GM18498 (cell line): ENCODE measurements at regions not wholly inside any gene's neighbourhood (a gene's known extent, or its start where the extent isn't known, plus 50 kb on each side); places are given as distances from the start of the nearest gene placed in this dataset.
"Not testable (repeated sequence)": the region's sequence is repeated elsewhere in the genome, so short reads cannot be mapped to it uniquely, and the experiment has no call there.

ENCODE experiments used
- ATAC-seq: cut with Tn5 transposase; IDR thresholded peaks from one replicate; pipeline ENCODE4 v1.9.1; 2021; ENCODE audit warnings: mild to moderate bottlenecking, moderate library complexity; ENCODE audit not compliant: unreplicated experiment

DNA sequence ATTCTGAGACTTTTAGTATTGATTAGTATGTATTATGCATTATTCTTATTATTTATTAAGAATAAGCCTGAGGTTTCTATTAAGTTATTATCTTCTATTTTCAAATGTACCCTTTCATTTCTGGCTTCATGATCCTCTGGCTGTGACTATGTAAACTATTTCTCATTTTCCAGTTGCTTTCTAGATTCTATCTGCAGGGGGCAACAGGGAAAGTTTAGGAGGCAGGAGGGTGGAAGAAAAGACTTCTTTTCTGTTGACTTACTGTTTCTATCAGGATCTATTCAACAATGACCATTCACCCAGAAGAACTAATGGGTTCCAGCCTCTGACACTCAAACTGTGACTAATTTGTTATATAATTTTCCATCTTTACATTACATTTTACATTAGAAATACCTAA is 653.4 kb upstream of the FSHR start:
- no peak for ATAC-seq

DNA sequence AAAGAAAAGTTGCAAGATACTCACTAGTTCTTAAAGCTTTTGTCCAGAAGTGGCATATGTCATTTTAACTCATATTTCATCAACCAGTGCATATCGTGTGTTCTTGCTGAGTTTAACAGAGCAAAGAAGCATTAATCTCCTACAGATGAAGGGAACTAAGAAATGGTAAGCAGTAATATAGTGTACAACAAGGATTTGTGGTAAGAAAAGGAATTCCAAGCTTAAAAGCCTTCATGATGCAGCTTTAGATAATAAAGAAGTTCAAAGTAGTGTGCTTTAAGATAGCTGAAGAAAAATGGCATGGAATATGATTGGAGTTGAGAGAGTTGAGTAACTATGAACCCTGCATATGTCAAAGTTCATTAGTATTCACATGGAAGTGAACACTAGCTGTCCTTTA is 649.8 kb upstream of the FSHR start:
- ATAC-seq = no peak

DNA sequence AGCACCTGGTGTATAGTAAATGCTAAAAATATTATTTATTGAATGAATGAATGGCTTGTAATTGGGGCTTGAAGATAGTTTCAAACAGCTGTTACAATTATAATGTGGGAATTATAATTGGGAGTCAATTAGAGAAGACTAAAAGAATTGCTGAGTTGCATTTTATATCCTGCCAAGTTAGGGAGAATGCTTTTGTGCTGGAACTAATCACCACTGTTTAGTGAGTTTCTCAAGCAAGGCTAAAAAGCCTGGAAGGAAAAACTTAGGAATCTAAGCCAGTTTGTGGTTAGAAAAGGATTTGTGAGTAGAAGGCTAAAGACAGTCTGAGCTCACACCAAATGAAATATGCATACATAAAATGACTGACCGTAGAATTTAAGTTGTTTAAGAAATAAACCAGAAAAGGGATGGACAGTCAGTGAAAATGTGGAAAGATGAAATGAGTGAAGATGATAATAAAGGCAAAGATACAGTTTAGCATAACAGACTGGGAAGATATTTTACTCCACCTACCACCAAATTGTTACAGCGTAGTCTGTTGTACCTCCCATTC is 647.7 kb upstream of the FSHR start:
- no peak for ATAC-seq

DNA sequence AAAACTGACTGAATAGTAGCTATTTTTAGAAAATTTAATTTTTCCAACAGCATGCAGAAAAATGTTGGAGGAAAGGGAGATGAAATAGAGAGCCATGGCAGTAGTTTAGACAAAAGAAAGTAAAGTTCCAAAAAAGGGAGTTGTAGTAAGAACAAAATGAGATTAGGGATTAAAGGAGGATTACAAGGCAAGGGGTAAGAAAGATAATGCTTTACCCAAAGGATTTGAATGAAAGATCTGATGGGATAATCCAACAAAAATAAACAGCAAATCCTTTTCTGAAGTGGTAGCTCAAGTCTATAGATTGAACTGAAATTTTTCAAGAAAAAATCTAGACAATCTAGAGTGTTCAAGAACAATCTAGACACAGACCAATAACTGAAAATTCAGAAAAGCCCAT is 644.3 kb upstream of the FSHR start:
- ATAC-seq = no peak

DNA sequence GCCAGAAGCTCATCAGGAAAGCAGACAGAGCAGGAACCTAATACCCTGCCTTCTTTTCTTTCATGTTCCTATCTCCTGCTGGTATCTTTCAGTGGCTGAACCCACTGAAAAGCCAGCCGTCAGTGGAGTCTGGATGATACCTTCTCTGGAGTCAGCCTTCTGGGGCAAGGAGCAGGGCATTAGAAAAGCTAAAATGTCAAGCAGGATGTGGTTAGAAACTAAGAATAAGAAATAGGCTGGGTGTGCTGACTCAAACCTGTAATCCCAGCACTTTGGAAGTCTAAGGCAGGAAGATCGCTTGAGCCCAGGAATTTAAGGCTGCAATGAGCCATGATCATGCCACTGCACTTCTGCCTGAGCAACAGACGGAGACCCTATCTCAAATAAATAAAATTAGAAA is 642.0 kb upstream of the FSHR start:
- no peak for ATAC-seq

DNA sequence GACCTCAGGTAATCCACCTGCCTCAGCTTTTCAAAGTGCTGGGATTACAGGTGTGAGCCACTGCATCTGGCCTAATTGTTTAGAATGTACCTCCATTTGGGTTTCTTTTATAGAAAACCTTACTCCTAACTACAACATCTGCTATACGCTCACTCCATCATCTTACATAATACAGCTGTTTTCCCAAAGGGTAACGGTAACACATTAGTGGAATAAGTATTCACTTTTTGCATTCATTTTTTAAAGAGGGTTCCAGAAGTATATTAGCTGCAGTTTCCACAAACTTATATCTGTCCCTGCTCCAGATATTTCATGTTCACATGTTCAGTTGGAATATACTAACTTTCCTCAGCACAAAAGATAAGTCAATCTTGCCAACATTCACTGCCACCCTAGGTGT is 640.1 kb upstream of the FSHR start:
- no peak for ATAC-seq

DNA sequence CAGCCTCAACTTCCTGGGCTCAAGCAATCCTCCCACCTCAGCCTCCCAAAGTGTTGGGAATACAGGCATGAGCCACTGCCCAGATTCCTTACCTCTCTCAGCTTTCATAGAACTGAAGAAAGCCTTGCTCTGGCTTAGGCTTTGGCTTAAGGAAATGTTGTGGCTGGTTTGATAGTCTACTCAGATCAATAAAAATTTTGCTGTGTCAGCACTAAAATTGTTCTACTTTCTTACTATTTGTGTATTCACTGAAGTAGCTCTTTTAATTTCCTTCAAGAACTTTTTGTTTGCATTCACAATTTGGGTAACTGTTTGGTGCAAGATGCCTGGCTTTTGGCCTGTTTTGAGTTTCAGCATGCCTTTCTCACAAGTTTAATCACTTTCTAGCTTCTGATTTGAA is 634.0 kb upstream of the FSHR start:
- no peak for ATAC-seq

DNA sequence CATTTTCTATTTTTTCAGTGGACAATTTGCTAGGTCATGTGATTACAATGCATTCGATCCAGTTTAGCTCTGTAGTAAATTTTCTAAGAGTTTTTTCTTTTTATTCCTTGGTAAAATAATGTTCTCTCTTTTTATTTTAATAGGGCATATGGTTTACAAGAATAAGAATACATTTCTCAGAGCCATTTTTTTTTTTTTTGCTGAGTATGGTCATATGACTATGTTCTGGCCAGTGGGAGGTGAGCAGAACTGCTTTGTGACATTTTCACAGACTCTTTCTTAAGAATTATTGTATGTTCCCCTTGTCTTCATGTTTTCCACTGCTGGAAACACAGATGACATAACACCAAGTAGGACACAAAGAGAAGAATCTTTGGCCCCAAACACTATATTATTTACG is 626.6 kb upstream of the FSHR start:
- no peak for ATAC-seq

DNA sequence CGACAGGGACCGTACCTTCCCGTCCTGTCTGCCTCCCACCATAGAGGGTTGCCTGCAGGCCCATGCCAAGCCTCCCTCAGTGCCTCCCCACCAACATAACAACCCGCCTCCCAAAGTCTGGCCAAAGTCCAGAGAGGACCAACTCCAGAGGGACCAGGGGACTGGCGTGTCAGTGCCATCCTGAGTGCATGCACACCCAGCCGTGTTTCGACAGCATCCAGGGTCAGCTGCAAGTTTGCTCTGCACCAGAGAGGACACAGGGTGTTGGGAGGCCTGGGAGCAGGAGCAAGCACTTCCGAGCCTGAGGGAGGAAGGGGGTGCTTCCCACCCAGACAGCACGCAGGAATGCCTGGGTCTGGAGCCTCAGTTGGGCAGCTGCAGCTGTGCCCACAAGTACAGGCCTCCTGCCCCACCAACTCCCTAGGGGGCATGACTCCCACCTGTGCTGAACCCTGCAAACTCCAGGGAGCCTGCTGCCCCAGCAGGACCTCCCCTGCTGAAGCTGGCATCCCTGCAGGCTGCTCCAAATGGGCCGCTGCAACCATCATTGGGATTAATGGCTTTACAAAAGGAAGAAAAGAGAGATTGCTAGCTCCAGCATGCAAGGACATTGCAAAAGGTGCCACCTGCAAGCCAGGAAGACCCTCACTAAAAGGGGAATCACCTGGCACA is 618.1 kb upstream of the FSHR start:
- ATAC-seq = no peak

DNA sequence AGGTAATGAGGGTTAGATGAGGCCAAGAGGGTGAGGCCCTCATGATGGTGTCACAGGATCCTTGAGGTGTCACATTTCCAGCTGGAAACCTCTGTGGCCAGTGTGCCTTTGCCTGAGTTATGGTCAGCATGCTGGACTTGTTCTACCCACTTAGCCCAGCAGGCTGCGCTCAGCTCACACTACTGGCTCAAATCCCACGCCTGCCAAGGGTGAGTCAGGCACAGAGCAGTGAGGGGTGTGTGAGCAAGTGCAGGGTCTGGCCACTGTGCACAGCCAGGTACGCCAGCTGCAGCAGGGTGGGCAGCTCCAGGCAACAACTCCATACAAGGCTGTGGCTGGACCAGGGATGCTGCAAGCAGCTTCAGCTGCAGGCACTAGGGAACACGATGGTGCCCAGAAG is 616.6 kb upstream of the FSHR start:
- ATAC-seq = peak; percentile 50

DNA sequence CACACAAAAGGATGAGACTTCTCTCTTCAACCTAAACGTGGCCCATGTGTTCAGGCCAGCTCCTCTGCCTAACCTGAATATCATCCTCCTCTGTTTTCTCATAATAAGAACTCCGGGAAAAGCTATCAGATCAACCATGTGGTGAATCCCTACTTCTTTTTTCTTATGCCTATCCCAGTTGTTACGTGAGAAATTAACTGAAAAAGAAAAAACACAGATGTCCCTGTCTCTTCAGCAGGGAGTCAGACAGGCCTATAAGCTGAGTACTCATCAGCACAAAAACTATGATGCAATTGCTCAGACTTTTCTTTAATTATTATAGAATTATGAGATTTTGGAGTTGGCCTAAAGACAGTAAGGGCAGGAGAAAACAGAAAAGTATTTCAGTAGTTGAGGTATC is 613.0 kb upstream of the FSHR start:
- ATAC-seq = no peak

DNA sequence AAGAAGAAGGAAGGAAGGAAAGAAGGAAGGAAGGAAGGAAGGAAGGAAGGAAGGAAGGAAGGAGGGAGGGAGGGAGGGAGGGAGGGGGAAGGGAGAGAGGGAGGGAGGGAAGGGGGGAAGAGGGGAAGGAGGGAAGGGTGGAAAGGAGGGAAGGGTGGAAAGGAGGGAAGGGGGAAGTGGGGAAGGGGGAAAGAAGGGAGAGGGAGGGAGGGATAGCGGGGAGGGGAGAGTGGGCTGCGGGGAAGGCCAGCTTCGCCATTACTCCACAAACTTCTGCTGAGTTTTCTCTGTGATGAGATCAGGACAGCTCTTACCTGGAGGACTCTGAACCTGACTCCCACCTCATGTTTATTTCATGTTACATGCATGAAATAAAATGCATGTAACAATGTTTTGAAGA is 601.5 kb upstream of the FSHR start:
- no peak for ATAC-seq

DNA sequence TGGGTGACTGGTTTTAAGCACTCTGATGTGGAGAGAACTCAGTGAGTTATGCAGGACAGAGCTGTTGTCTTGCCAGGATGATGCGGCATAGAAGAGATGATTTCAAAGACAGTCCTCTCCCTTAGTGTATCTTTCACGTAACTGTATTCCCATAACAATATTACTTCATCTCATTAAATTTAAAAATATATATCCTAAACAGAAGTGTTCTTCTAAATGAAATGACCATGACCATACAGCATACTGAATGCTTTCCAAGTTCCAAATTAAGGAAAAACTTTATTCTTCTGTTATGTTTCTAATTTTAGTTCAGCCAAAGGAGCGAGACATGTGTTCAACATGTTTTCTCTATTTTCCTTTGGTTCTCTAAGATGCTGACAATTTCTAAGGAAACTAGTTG is 600.1 kb upstream of the FSHR start:
- ATAC-seq = no peak

DNA sequence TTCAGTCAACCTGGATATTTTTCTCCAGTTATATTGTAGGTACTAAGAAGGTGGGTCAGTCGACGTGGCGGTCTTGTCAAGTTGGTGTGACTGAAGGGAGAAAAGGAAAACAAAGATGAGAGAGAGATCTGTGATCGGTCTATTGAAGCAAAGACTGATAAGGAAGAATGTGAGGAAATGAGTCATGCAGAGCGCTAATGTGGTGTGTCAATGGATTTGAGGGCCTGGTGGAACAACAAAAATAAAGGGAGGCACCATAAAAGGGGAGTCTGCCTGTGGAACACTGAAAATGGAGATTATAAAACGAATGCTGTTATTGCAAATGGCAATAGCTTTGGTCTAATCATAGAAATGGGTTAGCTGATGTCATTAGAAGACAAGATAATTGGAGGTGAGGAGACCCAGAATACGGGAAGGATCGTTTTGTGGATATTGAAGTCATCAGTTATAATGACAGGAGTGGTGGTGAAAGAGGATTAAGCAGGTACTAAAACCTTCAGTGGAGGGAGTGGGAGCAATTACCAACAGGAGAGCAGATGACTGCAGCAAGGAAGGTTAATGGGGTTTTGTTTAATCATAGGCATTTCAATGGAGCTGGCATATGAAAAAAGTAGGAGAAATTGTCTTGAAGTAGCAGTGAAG is 599.1 kb upstream of the FSHR start:
- no peak for ATAC-seq

DNA sequence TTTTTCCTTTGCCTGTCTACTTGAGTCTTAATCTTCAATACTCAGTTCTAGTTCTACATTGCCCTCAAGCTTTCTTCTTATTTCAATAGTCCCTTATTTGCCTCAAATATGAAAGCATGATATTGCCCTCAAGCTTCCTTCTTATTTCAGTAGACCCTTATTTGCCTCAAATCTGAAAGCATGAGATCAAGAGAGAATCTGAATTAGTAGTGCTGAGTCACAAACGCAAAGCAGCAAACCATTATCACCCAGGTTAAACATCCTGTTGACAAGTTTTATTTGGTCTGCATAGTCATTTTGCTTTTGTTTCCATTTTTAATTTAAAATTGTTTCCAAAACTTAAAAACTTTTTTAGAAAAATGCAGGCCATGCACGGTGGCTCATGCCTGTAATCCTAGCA is 583.3 kb upstream of the FSHR start:
- ATAC-seq = no peak

DNA sequence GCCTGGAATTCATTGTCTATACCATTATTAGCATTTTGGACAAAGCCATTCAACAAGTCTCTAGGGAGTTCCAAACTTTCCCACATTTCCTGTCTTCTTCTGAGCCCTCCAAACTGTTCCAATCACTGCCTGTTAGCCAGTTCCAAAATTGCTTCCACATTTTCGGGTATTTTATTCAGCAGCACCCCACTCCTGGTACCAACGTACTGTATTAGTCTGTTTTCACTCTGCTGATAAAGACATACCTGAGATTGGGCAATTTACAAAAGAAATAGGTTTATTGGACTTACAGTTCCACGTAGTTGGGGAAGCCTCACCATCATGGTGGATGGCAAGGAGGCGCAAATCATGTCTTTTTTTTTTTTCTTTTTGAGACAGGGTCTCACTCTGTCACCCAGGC is 578.6 kb upstream of the FSHR start:
- not testable (repeated sequence) for ATAC-seq

DNA sequence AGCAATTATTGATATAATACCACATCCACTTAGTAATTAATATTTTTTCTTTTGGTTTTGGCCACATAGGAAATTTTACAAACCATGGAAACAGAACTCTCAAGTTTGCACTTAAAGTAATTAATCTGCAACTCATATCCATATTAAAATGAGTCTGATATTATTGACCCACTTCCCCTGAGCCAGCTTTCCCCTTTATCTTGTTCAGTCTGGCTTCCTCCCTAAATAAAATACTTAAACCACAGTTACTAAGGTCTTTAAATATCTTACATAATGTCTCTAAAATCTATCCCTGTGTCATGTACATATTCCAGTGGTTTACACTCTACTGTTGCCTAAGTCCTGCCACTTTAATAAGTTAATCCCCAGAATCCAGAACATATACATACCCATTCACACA is 564.9 kb upstream of the FSHR start:
- no peak for ATAC-seq

DNA sequence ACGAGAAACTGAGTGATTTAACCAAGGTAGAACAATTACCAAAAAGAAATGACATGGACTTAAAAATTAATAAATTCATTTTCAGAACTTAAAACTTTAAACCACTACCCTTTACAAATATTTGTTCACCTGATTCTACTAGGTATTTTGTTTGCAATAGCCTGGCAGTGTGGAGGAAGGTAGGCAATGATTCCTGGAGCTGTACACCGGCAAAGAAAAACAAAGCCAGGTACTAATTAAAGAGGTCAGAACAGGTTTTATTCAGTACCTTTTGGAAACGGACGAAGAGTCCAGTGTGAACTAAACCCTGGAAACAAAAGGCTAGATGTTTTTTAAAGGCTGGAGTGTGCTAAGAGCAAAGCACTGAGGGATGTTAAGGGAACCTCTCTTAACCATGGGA is 561.3 kb upstream of the FSHR start:
- no peak for ATAC-seq

DNA sequence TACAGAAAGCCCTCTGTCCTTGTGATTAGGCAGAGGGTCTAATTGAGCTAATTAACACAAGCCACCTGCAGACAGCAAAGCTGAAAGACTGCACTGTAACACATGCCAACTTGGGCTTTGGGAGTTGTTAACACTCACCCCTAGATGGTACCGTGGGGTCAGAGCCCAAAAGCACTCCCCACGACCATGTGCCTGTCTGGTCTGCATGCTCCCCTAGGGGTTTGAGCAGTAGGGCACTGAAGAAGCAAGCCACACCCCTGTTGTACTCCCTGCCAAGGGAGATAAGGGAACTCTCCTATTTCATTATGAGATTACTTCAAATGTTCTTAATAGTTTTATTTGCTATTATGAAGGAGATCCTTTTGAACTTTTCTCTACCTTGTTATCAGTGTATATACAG is 560.1 kb upstream of the FSHR start:
- ATAC-seq = no peak

DNA sequence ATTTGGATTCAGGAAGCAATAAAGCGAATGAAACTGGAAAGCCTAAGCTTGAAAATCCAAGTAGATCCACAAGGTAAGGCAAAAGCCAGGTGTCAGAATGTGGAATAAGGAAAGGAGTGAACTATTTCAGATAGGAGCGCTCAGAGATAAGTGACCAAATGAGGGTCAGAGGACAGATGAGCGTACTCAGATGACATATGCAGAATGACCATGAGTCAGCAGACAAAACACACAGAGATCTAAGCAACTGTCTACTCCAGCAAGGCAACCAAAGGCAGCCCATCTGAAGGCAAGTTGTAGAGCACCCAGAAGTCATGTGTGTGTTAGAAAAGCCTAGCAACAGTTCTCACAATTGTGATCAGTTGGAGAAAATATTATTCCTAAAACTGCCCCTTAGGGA is 548.4 kb upstream of the FSHR start:
- ATAC-seq = no peak

DNA sequence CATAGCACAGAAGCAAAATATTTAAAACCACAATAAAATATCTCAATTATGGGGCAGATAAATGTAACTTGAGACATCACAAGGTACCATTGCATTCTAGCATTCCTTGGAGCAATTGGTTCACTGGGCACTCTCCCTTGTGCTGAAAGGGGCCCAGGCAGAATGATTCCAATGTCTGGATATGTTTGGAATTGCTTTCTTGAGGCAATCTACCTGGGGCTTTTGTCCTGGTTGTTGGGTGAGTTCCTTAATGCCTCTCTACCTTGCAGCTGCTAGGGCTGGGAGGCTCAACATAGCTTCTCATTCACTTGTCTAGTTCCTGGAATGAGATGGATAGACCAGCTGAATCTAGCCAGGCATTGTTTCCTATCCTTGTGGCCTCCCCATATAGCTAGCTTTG is 539.6 kb upstream of the FSHR start:
- ATAC-seq = no peak

DNA sequence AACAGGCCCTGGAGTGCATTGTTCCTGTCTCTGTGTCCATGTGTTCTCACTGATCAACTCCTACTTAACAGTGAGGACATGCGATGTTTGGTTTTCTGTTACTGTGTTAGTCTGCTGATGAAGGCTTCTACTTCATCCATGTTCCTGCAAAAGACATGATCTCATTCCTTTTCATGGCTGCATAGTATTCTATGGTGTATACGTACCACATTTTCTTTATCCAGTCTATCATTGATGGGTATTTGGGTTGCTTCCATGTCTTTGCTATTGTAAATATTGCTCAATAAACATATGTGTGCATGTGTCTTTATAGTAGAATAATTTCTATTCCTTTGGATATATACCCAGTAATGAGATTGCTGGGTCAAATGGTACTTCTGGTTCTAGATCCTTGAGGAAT is 537.7 kb upstream of the FSHR start:
- not testable (repeated sequence) for ATAC-seq

DNA sequence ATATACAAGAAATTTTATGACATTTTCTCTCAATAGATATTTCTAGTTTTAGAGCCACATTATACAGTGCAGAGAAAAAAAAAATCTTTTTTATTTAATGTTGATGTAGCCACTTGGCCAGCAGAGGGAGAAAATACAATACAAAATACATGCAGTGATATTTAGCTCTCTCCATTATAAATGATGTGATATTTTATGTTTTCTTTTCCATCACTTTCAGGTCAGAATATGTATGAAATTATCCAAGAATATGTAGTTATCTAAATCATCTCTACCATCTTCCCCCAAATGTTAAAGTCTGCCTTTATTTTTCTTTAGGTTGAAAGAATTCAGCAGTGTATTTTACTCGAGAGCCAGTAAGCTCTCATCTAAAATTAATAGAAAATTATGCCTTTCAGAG is 533.6 kb upstream of the FSHR start:
- ATAC-seq = no peak
